Left lung (tissue), 4 donors: ENCODE measurements at regions not wholly inside any gene's neighbourhood (a gene's known extent, or its start where the extent isn't known, plus 50 kb on each side); places are given as distances from the start of the nearest gene placed in this dataset.

Source experiments
- ATAC-seq: fragments of 200-7000 bp; cut with Tn5 transposase; one replicate; pipeline ENCODE4 v1.9.1; 2020; ENCODE audit warnings: moderate library complexity
- DNase-seq, 4 donors: peaks; one replicate each; pipeline ENCODE4 v3.0.0-alpha.2; 2013 to 2020
- H3K27ac ChIP-seq, 2 donors: fragments of 200-600 bp; sonication (generic) in 1 of 2; one replicate each; pipeline versions ENCODE4 v1.5.0 to v1.8.0; 2020 to 2021
- H3K27me3 ChIP-seq, 2 donors: fragments of 200-600 bp; sonication (generic) in 1 of 2; one replicate each; pipeline versions ENCODE4 v1.5.0 to v1.8.0; 2020 to 2021
- H3K36me3 ChIP-seq, 2 donors: fragments of 200-600 bp; sonication (generic) in 1 of 2; one replicate each; pipeline versions ENCODE4 v1.5.0 to v1.8.0; 2020 to 2021
- H3K4me1 ChIP-seq, 2 donors: fragments of 200-600 bp; one replicate each; pipeline ENCODE4 v1.8.0; 2021
- H3K4me3 ChIP-seq, 2 donors: fragments of 200-600 bp; sonication (generic) in 1 of 2; one replicate each; pipeline versions ENCODE4 v1.5.0 to v1.8.0; 2020 to 2021; ENCODE audit warnings: mild to moderate bottlenecking in 1 of 2
- H3K9me3 ChIP-seq, 2 donors: fragments of 200-600 bp; sonication (generic) in 1 of 2; one replicate each; pipeline versions ENCODE4 v1.5.0 to v1.8.0; 2020 to 2021
- CTCF ChIP-seq, 2 donors: fragments of 200-600 bp; sonication (generic) in 1 of 2; IDR thresholded peaks; one replicate each; pipeline versions ENCODE4 v1.5.0 to v1.8.0; 2021; ENCODE audit warnings: antibody characterized with exemption in 2 of 2
- intact Hi-C, 2 donors: fragments of 100-400 bp; cut with DNase I; formaldehyde crosslinking; loops; one replicate each; pipeline versions ENCODE4 v1.11.2 to v1.14.2; 2022
- donor health status: DM: no; HTN: yes; CAD: no.
- donor health status: DM: no; HTN: no; CAD: no.

GRCh38 chr3:66828303-66828702, 169.8 kb upstream of the KBTBD8 start:
- ATAC-seq (no peak), DNase-seq (no peak)
- H3K4me3 ChIP-seq, result no peak overlapping the region
- no peak overlapping the region for H3K27ac ChIP-seq
- H3K9me3 ChIP-seq, result no peaks in the 10 kb centered on the region
- intact Hi-C loops, result no loop called here
- H3K27me3 ChIP-seq, result peaks cover 0 to 8% of the 10 kb centered on the region in 2 donors
- TF ChIP-seq CTCF (IDR thresholded peaks at IDR 0.05), result no peak
- no peaks in the 10 kb centered on the region for H3K4me1 ChIP-seq
- H3K36me3 ChIP-seq, result no peaks in the 10 kb centered on the region

GRCh38 chr3:66830301-66830700, 167.8 kb upstream of the KBTBD8 start:
- H3K9me3 ChIP-seq, result no peaks in the 10 kb centered on the region
- intact Hi-C loops, result no loop called here
- no peak overlapping the region for H3K4me3 ChIP-seq
- peaks cover 0 to 14% of the 10 kb centered on the region in 2 donors for H3K27me3 ChIP-seq
- H3K36me3 ChIP-seq, result no peaks in the 10 kb centered on the region
- DNase-seq, result no peak
- H3K4me1 ChIP-seq, result no peaks in the 10 kb centered on the region
- no peak for TF ChIP-seq CTCF (IDR thresholded peaks at IDR 0.05)
- ATAC-seq, result no peak
- H3K27ac ChIP-seq, result no peak overlapping the region

- intact Hi-C loops, result no loop called here
- Histone ChIP-seq H3K4me3 (no peak overlapping the region), H3K36me3 (no peaks in the 10 kb centered on the region), H3K27ac (no peak overlapping the region), H3K27me3 (peaks cover 0 to 14% of the 10 kb centered on the region in 2 donors), H3K4me1 (no peaks in the 10 kb centered on the region), H3K9me3 (no peaks in the 10 kb centered on the region)
- DNase-seq (no peak), ATAC-seq (no peak)
- no peak for TF ChIP-seq CTCF (IDR thresholded peaks at IDR 0.05)
Measured at GRCh38 chr3:66831931-66832330, 166.2 kb upstream of the KBTBD8 start.

GRCh38 chr3:66836363-66837152, 161.5 kb upstream of the KBTBD8 start:
- H3K9me3 ChIP-seq, result no peaks in the 10 kb centered on the region
- no peaks in the 10 kb centered on the region for H3K4me1 ChIP-seq
- TF ChIP-seq CTCF (IDR thresholded peaks at IDR 0.05), result no peak
- ATAC-seq, result no peak
- intact Hi-C loops, result no loop called here
- no peak overlapping the region for H3K27ac ChIP-seq
- no peaks in the 10 kb centered on the region for H3K36me3 ChIP-seq
- DNase-seq, result no peak
- no peak overlapping the region for H3K4me3 ChIP-seq
- peaks cover 0 to 6% of the 10 kb centered on the region in 2 donors for H3K27me3 ChIP-seq

- Histone ChIP-seq H3K27me3 (peaks cover 0 to 6% of the 10 kb centered on the region in 2 donors), H3K27ac (no peak overlapping the region), H3K4me3 (no peak overlapping the region), H3K4me1 (no peaks in the 10 kb centered on the region), H3K9me3 (no peaks in the 10 kb centered on the region), H3K36me3 (no peaks in the 10 kb centered on the region)
- ATAC-seq (no peak), DNase-seq (no peak)
- no peak for TF ChIP-seq CTCF (IDR thresholded peaks at IDR 0.05)
- intact Hi-C loops, result no loop called here
Measured at GRCh38 chr3:66838704-66839103, 159.4 kb upstream of the KBTBD8 start.
